ENCODE measurements at regions not wholly inside any gene's neighbourhood (a gene's known extent, or its start where the extent isn't known, plus 50 kb on each side); places are given as distances from the start of the nearest gene placed in this dataset.

GRCh38 chr5:4855036-4855435, 285.1 kb upstream of the ADAMTS16 start:
- no peak overlapping the region for H3K9ac ChIP-seq (ENCODE audit: extremely low read depth, insufficient read length, low read length)
- H3K4me3 Mint-ChIP-seq, result no peak overlapping the region
- no peaks in the 10 kb centered on the region for H3K79me2 ChIP-seq (ENCODE audit: insufficient read depth, low read length)
- H2BK20ac ChIP-seq (ENCODE audit: low read depth, low read length, poor library complexity, severe bottlenecking), result no peak overlapping the region
- no peak overlapping the region for H2BK12ac ChIP-seq (ENCODE audit: insufficient read length, low read depth, low read length)
- peaks cover 4 to 6% of the 10 kb centered on the region in 2 experiments; a peak in 2 of 5 replicates for H3K9me3 Mint-ChIP-seq
- H3K23ac ChIP-seq (ENCODE audit: insufficient read length, low read depth, low read length), result no peak overlapping the region
- H4K8ac ChIP-seq (replicated peaks; ENCODE audit: insufficient read length, low read depth, low read length), result no peak overlapping the region
- H2BK5ac ChIP-seq (ENCODE audit: insufficient read length, low read length), result no peak overlapping the region
- H3K36me3 Mint-ChIP-seq (ENCODE audit: insufficient read depth in 1 of 3, low read depth in 3 of 3), result peaks cover 0 to 4% (median 0%) of the 10 kb centered on the region in 3 experiments; a peak in 2 of 7 replicates
- H4K91ac ChIP-seq (ENCODE audit: insufficient read length, low read depth, low read length), result no peak overlapping the region
- H3K4me1 Mint-ChIP-seq, result peaks cover 10% of the 10 kb centered on the region in 2 experiments
- H3K14ac ChIP-seq (ENCODE audit: insufficient read depth, low read length), result no peak overlapping the region
- no peak overlapping the region for H3K4me2 ChIP-seq (ENCODE audit: insufficient read depth, insufficient read length, low read length)
- H4K20me1 ChIP-seq (ENCODE audit: control insufficient read depth, insufficient read depth, insufficient read length), result no peaks in the 10 kb centered on the region
- no peak overlapping the region for H3T11ph ChIP-seq (ENCODE audit: low read length)
- no peak overlapping the region for H2AFZ ChIP-seq (ENCODE audit: low read length)
- H3K27me3 ChIP-seq (ENCODE audit: insufficient read depth, low read length), result no peaks in the 10 kb centered on the region
- WGBS (ENCODE audit: extremely low coverage, insufficient read length, low lambda C conversion rate), result no CpG with 5 or more reads among the region's 5 CpGs
- DNase-seq, result no peak
- H3K18ac ChIP-seq (ENCODE audit: insufficient read length, low read depth, low read length), result no peak overlapping the region
- no peaks in the 10 kb centered on the region for H3K9me3 ChIP-seq (ENCODE audit: control insufficient read depth, low read depth, low read length)
- TF ChIP-seq CTCF (conservative IDR thresholded peaks at IDR 0.05), result no peak
- H2BK15ac ChIP-seq (ENCODE audit: low read depth, low read length), result no peak overlapping the region
- H3K27ac Mint-ChIP-seq, result no peak overlapping the region
- H2BK120ac ChIP-seq (ENCODE audit: low read depth, low read length, poor library complexity, severe bottlenecking), result no peak overlapping the region
- no peak overlapping the region for H3K56ac ChIP-seq (ENCODE audit: insufficient read length, low read depth, low read length)
- no peaks in the 10 kb centered on the region for H3K23me2 ChIP-seq (ENCODE audit: insufficient read length, low read depth, low read length, poor library complexity, severe bottlenecking)
- no peak overlapping the region for H4K5ac ChIP-seq (ENCODE audit: insufficient read length, low read depth, low read length)
- H3K79me1 ChIP-seq (ENCODE audit: insufficient read depth, low read depth, low read length, poor library complexity, severe bottlenecking), result no peaks in the 10 kb centered on the region
- H3K4ac ChIP-seq (ENCODE audit: low read depth, low read length), result no peak overlapping the region
- no peaks in the 10 kb centered on the region for H3K27me3 Mint-ChIP-seq (ENCODE audit: low read depth)
- H3K27ac ChIP-seq (ENCODE audit: insufficient read length, low read depth, low read length), result no peak overlapping the region
- no peak overlapping the region for H2AK5ac ChIP-seq (ENCODE audit: insufficient read length, low read length)
- H3K4me1 ChIP-seq (ENCODE audit: insufficient read depth, low read length), result 0 out of 2 replicates have a peak, but pooled peaks cover 7% of the 10 kb centered on the region

Data from H9 (cell line).